ENCODE measurements at regions not wholly inside any gene's neighbourhood (a gene's known extent, or its start where the extent isn't known, plus 50 kb on each side); places are given as distances from the start of the nearest gene placed in this dataset.

DNA sequence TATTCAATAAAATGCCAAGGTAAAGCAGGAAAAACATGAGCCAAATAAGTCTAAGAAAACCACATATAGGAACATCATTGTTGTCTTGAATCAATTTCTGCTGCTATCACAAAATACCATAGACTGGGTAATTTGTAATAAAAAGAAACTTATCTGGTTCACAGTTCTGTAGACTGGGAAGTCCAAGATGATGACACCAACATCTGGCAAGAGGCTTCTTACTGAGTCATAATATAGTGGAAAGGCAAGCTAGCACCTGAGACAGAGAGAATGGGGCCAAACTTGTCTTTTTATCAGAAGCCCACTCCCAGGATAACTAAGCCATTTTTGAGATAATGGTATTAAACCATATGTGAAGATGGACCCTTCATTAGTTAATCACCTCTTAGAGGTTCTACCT, 975.9 kb downstream of the FLRT2 start (continued):
- TF ChIP-seq, protein P1, sequence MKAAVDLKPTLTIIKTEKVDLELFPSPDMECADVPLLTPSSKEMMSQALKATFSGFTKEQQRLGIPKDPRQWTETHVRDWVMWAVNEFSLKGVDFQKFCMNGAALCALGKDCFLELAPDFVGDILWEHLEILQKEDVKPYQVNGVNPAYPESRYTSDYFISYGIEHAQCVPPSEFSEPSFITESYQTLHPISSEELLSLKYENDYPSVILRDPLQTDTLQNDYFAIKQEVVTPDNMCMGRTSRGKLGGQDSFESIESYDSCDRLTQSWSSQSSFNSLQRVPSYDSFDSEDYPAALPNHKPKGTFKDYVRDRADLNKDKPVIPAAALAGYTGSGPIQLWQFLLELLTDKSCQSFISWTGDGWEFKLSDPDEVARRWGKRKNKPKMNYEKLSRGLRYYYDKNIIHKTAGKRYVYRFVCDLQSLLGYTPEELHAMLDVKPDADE (IDR thresholded peaks at IDR 0.05) = no peak

DNA sequence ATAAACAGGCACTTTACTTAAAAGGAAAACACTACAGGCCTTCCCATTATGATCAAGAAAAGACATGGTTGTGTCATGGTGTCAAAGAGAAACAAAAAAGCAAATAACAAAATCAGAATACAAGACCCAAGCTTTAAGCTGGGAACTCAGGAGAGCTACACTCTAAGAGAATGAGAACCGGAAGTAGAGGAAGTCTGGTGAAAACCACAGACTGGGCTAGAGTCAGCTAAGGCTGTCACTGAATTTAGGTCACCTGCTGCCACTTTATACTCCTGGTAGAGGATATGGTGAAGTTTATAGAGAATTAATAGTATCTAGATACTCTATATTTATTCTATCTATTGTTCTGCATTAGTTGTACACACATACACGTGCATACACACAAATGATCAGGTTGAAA, 971.7 kb downstream of the FLRT2 start:
- H3K4me1 ChIP-seq (ENCODE audit: insufficient read depth) = no peaks in the 10 kb centered on the region
- H3K27ac Mint-ChIP-seq = no peak overlapping the region
- no peak overlapping the region for H3K4me2 ChIP-seq
- ATAC-seq = no peak
- no peak overlapping the region for H2AFZ ChIP-seq
- no peak overlapping the region for H3K4me3 Mint-ChIP-seq
- H3K9me3 Mint-ChIP-seq = no peaks in the 10 kb centered on the region
- DNase-seq (ENCODE audit: low spot score) = no peak
- H3K4me3 ChIP-seq = no peak overlapping the region
- no peaks in the 10 kb centered on the region for H3K36me3 Mint-ChIP-seq (ENCODE audit: low read depth)
- no peak for TF ChIP-seq EZH2phosphoT487 (IDR thresholded peaks at IDR 0.05; ENCODE audit: unreplicated experiment)
- no peak for TF ChIP-seq EZH2 (IDR thresholded peaks at IDR 0.05; ENCODE audit: low read depth, unreplicated experiment)
- TF ChIP-seq STAT1 (IDR thresholded peaks at IDR 0.05; ENCODE audit: unreplicated experiment) = no peak
- TF ChIP-seq JUNB (IDR thresholded peaks at IDR 0.05; ENCODE audit: unreplicated experiment) = no peak
- TF ChIP-seq, protein P2, sequence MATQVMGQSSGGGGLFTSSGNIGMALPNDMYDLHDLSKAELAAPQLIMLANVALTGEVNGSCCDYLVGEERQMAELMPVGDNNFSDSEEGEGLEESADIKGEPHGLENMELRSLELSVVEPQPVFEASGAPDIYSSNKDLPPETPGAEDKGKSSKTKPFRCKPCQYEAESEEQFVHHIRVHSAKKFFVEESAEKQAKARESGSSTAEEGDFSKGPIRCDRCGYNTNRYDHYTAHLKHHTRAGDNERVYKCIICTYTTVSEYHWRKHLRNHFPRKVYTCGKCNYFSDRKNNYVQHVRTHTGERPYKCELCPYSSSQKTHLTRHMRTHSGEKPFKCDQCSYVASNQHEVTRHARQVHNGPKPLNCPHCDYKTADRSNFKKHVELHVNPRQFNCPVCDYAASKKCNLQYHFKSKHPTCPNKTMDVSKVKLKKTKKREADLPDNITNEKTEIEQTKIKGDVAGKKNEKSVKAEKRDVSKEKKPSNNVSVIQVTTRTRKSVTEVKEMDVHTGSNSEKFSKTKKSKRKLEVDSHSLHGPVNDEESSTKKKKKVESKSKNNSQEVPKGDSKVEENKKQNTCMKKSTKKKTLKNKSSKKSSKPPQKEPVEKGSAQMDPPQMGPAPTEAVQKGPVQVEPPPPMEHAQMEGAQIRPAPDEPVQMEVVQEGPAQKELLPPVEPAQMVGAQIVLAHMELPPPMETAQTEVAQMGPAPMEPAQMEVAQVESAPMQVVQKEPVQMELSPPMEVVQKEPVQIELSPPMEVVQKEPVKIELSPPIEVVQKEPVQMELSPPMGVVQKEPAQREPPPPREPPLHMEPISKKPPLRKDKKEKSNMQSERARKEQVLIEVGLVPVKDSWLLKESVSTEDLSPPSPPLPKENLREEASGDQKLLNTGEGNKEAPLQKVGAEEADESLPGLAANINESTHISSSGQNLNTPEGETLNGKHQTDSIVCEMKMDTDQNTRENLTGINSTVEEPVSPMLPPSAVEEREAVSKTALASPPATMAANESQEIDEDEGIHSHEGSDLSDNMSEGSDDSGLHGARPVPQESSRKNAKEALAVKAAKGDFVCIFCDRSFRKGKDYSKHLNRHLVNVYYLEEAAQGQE (IDR thresholded peaks at IDR 0.05; ENCODE audit: unreplicated experiment) = no peak
- TF ChIP-seq CREB1 (CRISPR knock-in tag; IDR thresholded peaks at IDR 0.05; ENCODE audit: low read depth) = no peak
- no peak for TF ChIP-seq ZNF331 (CRISPR knock-in tag; IDR thresholded peaks at IDR 0.05; ENCODE audit: low read depth)
- TF ChIP-seq POLR2AphosphoS5 (IDR thresholded peaks at IDR 0.05; ENCODE audit: low read depth) = no peak
- no peak for TF ChIP-seq NANOG (IDR thresholded peaks at IDR 0.05; ENCODE audit: borderline replicate concordance)
- H3K79me2 ChIP-seq (replicated peaks; ENCODE audit: insufficient read depth) = no peaks in the 10 kb centered on the region
- no peaks in the 10 kb centered on the region for H3K27me3 Mint-ChIP-seq (ENCODE audit: insufficient read depth, low read depth, poor library complexity)
- no peaks in the 10 kb centered on the region for H3F3A ChIP-seq (replicated peaks; ENCODE audit: low read depth)
- no peaks in the 10 kb centered on the region for H4K20me1 ChIP-seq (replicated peaks; ENCODE audit: insufficient read depth)
- H3K27me3 ChIP-seq (ENCODE audit: insufficient read depth) = no peaks in the 10 kb centered on the region
- no peak overlapping the region for H3K27ac ChIP-seq (ENCODE audit: low read depth)
- H3K36me3 ChIP-seq (ENCODE audit: insufficient read depth) = no peaks in the 10 kb centered on the region
- H3K9me2 ChIP-seq (ENCODE audit: insufficient read depth) = no peaks in the 10 kb centered on the region
- no peaks in the 10 kb centered on the region for H3K4me1 Mint-ChIP-seq

DNA sequence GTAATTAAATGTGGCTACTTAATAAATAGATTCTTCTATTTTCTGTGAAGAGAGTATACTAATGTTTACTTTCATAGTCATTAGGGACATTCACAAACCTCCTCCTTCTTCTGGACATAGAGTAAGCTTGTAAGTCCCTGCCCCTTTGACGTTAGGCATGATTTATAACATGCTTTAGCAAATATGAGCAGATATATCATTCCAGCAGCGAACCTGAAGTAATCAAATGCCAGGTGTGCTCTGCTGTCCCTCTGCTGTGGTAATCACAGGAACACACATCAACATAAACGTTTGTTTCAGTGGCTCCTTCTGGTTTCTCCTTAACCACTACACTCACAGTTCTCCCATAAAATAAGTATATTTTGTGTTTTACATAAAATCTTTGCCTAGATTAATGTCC, 961.8 kb downstream of the FLRT2 start:
- H2AFZ ChIP-seq = no peak overlapping the region
- H3K36me3 ChIP-seq (ENCODE audit: insufficient read depth) = no peaks in the 10 kb centered on the region
- H3K4me3 ChIP-seq = no peak overlapping the region
- H3K27ac Mint-ChIP-seq = no peak overlapping the region
- H3K27me3 ChIP-seq (ENCODE audit: insufficient read depth) = no peaks in the 10 kb centered on the region
- H3K27me3 Mint-ChIP-seq (ENCODE audit: insufficient read depth, low read depth, poor library complexity) = no peaks in the 10 kb centered on the region
- H3K4me1 ChIP-seq (ENCODE audit: insufficient read depth) = no peaks in the 10 kb centered on the region
- no peak overlapping the region for H3K4me2 ChIP-seq
- no peaks in the 10 kb centered on the region for H4K20me1 ChIP-seq (replicated peaks; ENCODE audit: insufficient read depth)
- H3K27ac ChIP-seq (ENCODE audit: low read depth) = no peak overlapping the region
- no peaks in the 10 kb centered on the region for H3K36me3 Mint-ChIP-seq (ENCODE audit: low read depth)
- no peaks in the 10 kb centered on the region for H3K9me3 Mint-ChIP-seq
- no peak overlapping the region for H3K4me3 Mint-ChIP-seq
- no peaks in the 10 kb centered on the region for H3K9me2 ChIP-seq (ENCODE audit: insufficient read depth)
- H3F3A ChIP-seq (replicated peaks; ENCODE audit: low read depth) = no peaks in the 10 kb centered on the region
- no peak for DNase-seq (ENCODE audit: low spot score)
- ATAC-seq = no peak
- no peaks in the 10 kb centered on the region for H3K4me1 Mint-ChIP-seq
- H3K79me2 ChIP-seq (replicated peaks; ENCODE audit: insufficient read depth) = no peaks in the 10 kb centered on the region
- TF ChIP-seq, protein P1 (IDR thresholded peaks at IDR 0.05) = no peak

Measured in GM23338 (cell line).